Globus pallidus (tissue), 1 donor: ENCODE measurements at regions not wholly inside any gene's neighbourhood (a gene's known extent, or its start where the extent isn't known, plus 50 kb on each side); places are given as distances from the start of the nearest gene placed in this dataset.
"Not testable (repeated sequence)": the region's sequence is repeated elsewhere in the genome, so short reads cannot be mapped to it uniquely, and the experiment has no call there.

Source experiments
- DNase-seq: peaks from one replicate; pipeline ENCODE4 v3.0.0-alpha.2; 2015; ENCODE audit warnings: low spot score

DNA sequence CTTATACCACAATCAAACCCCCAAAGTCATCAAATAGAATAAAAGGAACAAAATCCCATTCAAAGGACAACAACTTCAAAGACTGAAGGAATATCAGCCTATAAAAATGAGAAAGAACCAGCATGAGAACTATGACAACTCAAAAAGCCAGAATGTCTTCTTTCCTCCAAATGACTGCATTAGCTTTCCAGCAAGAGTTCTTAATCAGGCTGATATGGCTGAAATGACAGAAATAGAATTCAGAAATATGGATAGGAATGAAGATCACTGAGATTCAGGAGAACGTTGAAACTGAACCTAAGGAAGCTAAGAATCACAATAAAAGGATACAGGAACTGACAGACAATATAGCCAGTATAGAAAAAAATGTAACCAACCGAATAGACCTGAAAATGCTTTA is 109.5 kb downstream of the SINHCAF start:
- no peak for DNase-seq

DNA sequence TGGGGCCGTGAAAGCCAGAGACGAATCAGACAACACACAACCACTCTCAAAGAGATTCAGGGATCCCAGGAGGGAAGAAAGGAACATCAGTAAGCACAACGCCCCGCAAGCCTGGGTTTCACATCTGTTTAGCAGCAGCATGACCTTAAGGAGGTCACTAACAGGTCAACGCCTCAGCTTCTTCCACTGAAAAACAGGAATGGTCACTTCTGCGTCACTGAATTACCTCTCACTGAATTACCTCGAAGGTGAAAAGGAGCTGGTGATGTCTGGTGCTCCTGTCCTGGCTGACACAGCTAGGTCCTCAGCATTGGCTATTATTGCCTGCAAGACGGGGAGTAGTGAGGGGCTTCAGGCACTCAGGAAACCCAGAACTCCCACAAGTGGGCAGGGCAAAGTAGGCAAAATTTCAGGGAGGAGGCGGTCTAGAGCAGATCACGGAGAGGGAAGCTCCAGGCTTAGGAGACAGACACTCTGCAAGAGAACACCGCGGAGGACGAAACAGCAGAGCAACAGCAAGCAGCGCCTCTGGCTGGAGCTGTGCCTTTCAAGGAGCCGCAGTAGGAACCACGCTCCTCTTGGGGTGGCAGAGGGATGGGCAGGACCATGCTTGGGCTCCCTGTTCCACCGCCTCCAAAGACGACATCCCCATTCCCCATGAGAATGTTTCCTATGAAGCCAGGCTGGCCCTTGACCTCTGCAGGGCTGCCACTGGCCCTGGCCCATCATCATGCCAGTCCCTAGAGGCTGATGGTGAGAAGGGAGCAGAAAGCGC is 108.4 kb downstream of the SINHCAF start:
- no peak for DNase-seq

DNA sequence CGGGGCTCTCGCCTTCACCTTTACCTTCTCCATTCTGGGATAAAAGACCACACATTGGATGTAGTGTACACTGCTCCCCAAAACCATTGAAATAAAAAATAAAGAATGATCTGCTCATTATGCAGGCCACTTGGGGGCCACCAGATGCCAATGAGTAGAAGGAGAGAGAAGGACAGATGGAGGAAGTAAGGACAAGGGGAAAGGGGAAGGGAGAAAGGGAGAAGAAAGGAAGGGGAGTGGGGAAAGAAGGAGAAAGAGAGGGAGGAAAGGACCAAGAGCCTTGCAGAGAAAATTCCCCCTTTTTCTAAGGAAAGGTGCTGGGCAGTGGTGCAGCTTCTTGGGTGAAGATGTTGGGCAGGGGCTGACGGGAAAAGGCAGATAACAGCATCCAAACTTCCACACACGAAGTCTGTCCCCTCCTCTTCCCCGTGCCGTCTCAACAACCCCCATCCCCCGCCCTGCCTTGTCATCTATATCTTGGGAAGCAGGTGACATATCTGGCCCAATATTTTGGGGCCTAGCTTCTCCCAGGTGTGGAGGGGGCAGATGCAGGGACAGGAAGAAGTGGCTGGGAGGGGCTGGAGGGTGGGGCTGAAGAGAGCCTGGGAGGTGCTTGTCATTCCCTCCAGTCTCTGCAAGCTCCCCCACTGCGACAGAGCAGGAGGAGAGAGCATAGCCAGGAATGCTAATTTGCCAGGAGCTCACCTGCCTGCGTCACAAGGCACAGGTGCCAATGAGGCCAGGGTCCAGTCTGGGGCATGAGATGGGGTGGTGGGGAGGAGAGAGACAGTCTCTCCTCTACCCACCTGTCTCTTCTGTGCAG is 107.5 kb downstream of the SINHCAF start:
- DNase-seq, result no peak

DNA sequence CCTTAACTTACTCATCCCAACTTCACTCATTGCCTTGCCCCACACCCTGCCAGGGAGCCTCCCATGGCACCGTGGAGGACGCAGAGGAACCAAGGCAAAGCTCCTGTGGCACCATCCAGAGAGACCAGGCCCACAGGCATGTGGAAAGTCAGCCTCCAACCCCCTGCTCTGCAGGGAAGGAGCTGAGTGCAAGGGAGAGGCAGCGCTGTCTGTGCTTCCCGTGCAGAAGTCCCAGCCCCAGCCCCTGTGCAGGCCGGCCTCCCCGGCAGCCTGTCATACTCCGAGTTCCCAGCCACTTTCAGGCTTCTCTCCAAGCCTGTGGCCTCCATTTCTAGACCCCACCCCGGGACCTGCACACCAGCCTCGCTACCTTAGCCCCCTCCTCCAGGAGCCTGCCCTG is 106.4 kb downstream of the SINHCAF start:
- DNase-seq, result no peak

DNA sequence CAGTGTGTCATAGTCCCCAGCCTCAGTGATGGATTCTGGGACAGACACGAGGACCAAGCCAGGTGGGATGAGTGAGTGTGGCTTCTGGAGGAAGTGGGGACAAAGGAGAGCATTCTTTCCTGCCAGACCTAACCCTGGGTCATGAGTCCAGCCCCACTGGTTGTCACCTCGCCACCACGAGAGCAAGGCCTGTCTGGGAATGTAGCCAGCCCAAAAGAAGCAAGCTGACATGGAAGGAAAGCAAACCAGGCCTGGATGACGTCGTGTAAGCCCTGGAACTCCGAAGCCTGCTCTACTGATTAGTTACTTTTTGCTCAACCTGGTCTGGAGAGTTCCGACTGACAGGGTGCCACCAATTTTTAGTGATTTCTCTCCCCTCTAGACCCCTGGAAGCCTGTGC is 105.9 kb downstream of the SINHCAF start:
- no peak for DNase-seq

DNA sequence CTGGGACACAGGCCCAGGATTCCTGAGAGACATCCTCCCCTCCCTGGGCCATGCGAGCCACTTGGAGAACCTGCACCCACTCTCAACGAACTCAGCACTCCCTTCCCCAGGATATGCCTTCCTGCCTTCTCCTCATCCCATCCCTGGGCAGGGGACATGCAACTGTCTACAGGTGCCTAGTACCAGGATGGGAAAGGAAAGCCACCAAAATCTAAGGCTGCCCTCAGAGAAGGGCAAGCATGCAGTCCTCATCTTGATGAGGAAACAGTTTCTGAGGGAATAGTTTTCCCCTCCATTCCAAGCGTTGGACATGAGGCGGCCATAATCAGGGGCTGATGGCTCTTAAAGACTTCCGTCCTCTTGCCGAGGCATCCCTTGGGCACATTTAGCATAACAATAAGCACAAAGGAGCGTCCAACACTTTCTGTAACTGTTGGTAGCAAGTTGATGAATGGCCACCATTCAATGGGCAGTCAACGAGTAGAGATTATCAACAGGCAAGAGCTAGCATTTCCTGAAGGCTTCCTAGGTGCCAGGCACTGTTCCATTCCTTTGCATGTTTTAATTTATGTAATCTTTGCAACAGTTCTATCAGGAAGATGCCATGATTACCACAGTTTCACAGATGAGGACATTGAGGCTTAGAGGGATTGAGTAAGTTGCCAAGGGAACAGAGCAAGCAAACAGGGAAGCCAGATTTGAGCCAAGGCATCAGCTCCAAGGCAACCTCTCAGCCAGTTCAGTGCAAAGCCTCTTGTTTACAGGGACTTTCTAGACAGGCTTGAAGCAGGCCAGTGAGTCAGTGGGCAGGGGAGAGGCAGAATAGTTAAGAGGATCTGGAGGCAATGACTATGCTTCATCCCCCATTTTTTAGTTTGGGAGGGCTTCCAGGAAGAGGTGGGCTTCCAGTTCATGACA is 105.1 kb downstream of the SINHCAF start:
- DNase-seq, result no peak

DNA sequence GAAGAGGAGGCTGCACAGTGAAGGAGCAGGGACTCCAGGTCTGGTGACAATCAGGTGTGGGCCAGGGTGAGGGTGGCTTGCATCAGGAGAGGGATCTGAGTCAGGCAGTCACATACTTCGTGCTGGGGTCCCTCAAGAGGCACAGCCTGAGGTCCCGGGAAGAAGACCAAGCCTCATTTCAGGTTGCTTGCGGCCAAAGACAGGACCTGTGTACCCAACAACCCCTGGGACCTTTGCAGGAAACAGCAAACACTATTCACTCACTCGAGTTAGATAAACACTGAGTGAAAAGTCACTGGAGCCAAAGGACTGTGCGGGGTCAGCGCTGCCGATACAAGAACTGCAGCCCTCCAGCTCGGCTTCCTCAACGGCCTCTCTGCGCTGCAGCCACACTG is 104.4 kb downstream of the SINHCAF start:
- no peak for DNase-seq

DNA sequence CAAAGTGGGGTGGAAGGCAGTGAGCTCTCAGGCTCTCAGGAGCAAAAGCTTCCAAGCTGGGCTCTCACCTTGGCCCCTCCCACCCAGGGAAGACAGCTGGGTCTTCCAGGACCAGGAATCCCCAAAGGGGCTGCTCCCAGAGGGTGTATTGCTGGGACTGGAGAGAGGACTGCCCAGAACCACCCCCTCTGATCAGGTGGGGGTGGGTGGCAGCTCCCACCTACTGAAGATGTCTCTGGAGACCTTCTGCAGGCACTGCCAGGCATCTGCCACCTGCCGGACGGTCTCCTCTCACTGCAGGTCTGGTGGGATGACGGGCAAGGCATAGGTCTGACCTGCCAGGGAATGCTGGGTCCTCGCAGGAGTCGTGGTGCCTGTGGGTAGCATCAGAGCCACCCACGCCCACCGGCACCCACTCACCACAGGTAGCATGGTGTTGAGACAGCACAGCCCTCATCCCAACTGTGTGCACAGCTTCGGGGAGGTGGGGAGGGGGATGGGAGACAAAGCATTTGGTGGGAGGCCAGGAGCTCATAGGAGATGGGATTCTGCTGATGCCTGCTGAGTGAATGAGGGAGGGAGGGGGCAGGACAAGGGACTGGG is 103.2 kb downstream of the SINHCAF start:
- no peak for DNase-seq

DNA sequence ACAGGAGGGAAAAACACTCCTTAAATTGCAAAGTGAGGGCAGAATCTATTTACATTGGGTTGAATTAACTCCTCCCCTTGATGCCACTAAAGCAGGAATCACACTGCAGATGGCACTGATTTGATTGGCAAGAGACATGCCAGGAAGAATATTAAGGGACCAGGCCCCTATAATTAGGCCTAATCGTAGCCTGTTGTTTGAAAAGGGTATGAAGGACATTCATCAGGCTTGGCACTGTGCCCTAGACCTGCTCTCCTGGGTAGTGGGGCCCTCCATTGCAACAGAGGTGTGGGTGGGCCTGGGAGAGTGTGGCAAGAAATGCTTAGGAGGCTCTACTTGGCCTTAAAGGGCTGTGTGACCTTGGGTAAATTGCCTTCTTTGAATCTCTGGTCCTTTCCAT is 102.3 kb downstream of the SINHCAF start:
- not testable (repeated sequence) for DNase-seq

DNA sequence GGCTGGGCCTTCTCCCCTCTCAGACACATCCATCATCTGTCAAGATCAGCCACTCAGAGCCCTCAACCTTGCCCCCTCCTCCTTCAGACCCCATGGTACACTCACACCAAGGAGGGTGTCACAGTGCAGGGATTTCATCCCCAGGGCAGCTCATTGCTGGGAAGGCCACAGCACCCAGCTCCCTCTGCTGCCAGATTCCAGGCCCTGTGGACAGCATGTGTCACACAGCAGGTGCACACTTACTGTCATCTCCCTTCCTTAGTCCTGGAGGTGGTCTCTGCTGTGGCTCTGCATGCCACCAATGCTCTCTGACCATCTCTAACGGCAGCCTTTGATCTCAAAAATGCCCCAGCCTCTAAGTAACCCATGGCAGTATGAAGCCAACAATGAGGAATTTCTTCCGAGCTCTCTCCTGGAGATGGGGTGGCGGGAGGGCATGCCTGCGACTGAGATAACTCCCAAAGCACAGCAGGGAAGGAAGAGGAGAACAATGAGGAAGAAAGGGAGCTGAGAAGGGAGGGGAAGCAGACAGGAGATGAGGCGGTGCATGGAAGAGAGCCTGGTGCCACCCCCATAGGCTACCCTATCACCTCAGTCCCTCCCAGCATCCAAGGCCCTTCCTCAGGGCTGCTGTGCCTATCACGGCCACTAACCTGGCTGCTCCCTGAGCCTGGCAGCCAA is 101.0 kb downstream of the SINHCAF start:
- DNase-seq, result no peak

DNA sequence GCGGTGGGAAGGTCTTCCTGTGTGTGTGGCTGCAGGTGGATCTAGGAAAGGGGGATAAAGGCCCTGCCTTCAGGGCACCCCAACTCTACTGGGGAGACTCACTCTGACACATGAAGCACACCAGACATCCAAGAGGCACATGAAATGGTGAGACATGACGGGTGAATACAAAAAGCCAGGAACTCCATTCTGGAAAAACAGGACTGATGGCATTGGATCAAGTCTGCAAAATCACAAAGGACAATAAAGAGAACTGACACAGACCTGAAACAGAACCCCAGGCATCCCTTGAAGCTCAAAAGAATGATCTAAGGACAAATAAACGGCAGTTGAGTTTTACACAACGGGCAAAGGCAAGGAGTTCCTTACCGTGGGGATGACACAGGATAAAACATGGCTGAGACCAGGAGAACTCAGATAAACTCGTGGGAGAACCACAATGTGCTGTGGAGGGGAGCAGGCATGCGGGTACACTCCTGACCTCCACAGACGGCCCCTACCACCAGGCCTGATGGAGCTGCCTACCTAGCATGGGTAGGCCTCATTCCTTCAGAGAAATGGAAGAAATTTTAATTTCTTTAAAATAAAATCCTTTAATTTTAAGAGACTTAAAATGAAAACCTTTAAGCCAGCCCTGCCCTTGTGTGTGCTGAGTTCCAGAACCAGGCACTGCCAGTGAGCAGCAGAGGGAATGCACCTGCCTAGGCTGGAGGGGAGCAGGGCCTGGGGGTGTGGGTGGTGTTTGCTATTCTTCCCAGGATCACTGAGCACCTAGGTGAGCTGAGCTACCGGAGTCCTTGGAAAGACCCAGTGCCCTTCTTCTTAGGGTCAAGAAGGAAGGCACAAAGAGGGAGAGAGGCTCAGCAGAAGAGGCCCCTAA is 100.1 kb downstream of the SINHCAF start:
- DNase-seq, result no peak

DNA sequence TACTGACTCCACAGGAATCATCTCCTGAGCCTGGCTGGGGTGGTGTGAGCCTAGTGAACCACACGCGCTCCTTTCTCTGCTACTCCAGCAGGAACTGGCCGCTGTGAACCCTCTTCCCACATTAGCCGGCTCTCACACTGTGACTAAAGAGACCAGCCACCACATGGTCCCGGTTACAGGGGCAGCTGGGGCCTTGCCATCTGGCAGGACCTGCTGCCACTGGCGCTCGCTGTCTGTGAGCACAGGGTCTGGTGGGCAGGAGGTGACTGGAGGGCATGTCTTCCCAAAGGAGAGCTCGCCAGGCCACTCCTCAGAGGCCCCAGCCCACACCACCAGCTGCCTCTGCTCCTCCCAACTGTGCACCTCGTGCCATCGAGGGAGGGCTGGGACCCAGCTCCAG is 99.3 kb downstream of the SINHCAF start:
- peak; percentile 47 for DNase-seq

DNA sequence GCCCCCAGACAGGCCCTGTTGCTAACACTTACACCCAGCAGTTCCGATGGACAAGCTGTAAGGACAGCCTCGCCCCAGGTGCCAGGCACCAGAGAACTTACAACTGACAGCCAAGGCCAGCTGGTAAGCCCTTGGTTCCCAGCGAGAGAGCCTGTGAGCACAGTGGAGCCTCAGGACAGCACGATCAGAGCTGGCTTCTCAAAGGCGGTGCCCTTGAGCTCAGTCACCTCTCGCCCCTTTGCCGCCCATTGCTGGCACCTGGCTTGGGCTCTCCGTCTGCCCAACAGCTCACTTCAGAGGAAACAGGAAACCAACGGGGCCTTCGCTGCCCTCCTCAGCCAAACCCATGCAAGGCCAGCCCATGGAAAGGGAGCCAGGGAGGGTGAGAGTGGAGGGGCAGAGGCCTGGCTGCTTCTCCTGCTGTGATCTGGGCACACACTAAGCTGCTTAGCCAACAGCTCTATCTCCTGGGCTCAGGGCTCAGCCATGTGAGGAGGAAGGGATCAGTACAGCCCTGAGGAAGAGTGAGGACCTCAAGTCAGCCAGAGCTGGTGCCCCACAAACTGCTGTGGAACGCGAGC is 98.5 kb downstream of the SINHCAF start:
- DNase-seq, result no peak

DNA sequence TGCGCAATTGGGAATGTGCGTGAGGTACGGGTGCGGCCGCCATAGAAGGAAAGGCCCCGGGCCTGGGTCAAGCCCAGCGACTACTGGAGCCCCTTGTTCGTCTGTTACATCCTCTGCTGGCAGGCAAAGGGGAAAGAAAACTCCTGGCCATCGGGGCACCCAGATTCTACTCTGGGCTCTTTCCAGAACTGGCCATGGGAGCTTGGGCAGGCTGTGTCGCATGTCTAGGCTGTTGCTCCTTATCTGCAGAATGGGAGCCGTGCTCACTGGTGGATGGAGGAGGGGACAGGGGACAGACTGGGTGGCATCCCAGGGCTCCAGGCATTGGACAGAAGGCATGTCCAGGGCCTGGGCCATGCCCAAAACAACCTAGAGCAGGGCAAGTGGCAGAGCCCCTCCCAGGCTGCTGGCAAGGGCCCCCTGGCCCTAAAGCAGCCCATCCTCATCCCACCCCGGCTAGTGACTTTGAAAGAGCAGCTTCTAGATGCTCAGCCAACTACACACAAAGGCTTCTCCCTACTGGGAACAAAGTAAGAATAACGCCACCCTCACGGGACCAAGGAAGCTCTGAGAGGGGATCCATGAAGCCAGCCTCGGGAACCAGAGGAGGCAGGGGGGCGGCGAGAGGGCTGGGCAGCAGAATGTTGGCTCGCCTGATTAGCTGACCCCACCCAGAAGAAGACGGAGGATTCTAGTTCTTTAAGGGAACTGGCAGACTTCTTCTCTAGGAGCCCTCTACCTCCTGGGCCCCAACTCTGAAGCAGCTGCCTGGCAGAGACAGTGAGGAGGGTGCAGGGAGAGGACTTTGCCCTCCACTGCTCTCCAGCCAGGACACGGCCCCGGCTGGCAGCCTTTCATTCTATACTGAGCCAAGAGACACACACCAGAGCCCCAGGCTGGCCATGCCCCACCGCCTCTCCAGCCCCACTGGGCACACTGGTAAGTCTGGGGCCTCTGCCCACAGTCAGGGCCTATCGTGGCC is 96.8 kb downstream of the SINHCAF start:
- peak; percentile 59 for DNase-seq

DNA sequence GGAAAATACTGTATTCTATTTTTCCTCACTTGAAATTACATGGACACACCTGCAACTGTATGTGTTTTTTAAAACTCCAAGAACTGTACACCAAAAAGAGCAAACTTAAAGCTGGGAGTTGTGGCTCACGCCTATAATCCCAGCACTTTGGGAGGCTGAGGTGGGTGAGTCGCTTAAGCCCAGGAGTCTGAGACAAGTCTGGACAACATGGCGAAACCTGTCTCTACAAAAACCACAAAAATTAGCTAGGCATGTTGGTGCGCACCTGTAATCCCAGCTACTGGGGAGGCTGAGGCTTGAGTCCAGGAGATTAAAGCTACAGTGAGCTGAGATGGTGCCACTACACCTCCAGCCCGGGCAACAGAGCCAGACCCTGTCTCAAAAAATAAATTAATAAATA is 95.9 kb downstream of the SINHCAF start:
- no peak for DNase-seq
